Smooth muscle cell (in vitro differentiated cells): ENCODE measurements at regions not wholly inside any gene's neighbourhood (a gene's known extent, or its start where the extent isn't known, plus 50 kb on each side); places are given as distances from the start of the nearest gene placed in this dataset.
A peak's percentile ranks its signal among the peaks of the same experiment; 100 is the strongest.

Experiments
- DNase-seq: peaks from one replicate; lab custom pipeline; 2025; ENCODE audit not compliant: unreplicated experiment; lab: John Stamatoyannopoulos, UW
- H2AFZ ChIP-seq: fragments of 200-600 bp; sonication (generic); 2 replicates; pipeline ENCODE4 v1.6.0; 2016; ENCODE audit warnings: antibody characterized with exemption, low read depth, mild to moderate bottlenecking
- H3F3A ChIP-seq: fragments of 200-600 bp; sonication (generic); 2 replicates; pipeline ENCODE4 v1.6.0; 2017; ENCODE audit warnings: antibody characterized with exemption, low read depth
- H3K27ac ChIP-seq: fragments of 200-600 bp; sonication (generic); 2 replicates; pipeline ENCODE4 v1.5.1; 2016; ENCODE audit warnings: low read depth, mild to moderate bottlenecking
- H3K27me3 ChIP-seq: fragments of 200-600 bp; sonication (generic); 2 replicates; pipeline ENCODE4 v1.6.1; 2016; ENCODE audit warnings: low read depth, mild to moderate bottlenecking
- H3K36me3 ChIP-seq: fragments of 200-600 bp; sonication (generic); 2 replicates; pipeline ENCODE4 v1.5.1; 2016; ENCODE audit warnings: low read depth
- H3K4me1 ChIP-seq: fragments of 200-600 bp; sonication (generic); 2 replicates; pipeline ENCODE4 v1.5.1; 2016; ENCODE audit warnings: low read depth
- H3K4me2 ChIP-seq: fragments of 200-600 bp; sonication (generic); 2 replicates; pipeline ENCODE4 v1.6.0; 2016; ENCODE audit warnings: mild to moderate bottlenecking
- H3K4me3 ChIP-seq: fragments of 200-600 bp; sonication (generic); 2 replicates; pipeline ENCODE4 v1.5.1; 2016; ENCODE audit warnings: mild to moderate bottlenecking
- H3K79me2 ChIP-seq: fragments of 200-600 bp; sonication (generic); 2 replicates; pipeline ENCODE4 v1.6.0; 2016; ENCODE audit warnings: low read depth, mild to moderate bottlenecking
- H3K9ac ChIP-seq: fragments of 200-600 bp; sonication (generic); 2 replicates; pipeline ENCODE4 v1.6.0; 2016; ENCODE audit warnings: low read depth
- H3K9me3 ChIP-seq: fragments of 200-600 bp; sonication (generic); replicated peaks from 2 replicates; pipeline ENCODE4 v1.5.1; 2016; ENCODE audit warnings: low read depth
- H4K20me1 ChIP-seq: fragments of 200-600 bp; sonication (generic); 2 replicates; pipeline ENCODE4 v1.6.0; 2016; ENCODE audit warnings: low read depth
- CTCF ChIP-seq: fragments of 200-600 bp; sonication (generic); IDR thresholded peaks from 2 replicates; pipeline ENCODE4 v1.5.1; 2017; ENCODE audit warnings: borderline replicate concordance, mild to moderate bottlenecking, antibody characterized with exemption; ENCODE audit not compliant: insufficient read depth, poor library complexity, severe bottlenecking
- WGBS: methylation state at CpG from one replicate; pipeline ENCODE4 v1.1.7; 2016; ENCODE audit warnings: low lambda C conversion rate; 5-methylcytosine and 5-hydroxymethylcytosine counted together

GRCh38 chr21:21713651-21714180, 715.5 kb downstream of the NCAM2 start:
- no peak overlapping the region for H3K4me3 ChIP-seq
- no peaks in the 10 kb centered on the region for H3K36me3 ChIP-seq
- H3F3A ChIP-seq: peaks cover 6% of the 10 kb centered on the region
- H3K9ac ChIP-seq: peak overlapping the region; percentile 13
- no peaks in the 10 kb centered on the region for H3K9me3 ChIP-seq
- no peaks in the 10 kb centered on the region for H3K79me2 ChIP-seq
- H2AFZ ChIP-seq: no peak overlapping the region
- peak overlapping the region; percentile 95 for H3K27ac ChIP-seq
- no peak for TF ChIP-seq CTCF
- no peaks in the 10 kb centered on the region for H3K27me3 ChIP-seq
- peaks cover 6% of the 10 kb centered on the region for H3K4me1 ChIP-seq
- DNase-seq: no peak
- no peaks in the 10 kb centered on the region for H4K20me1 ChIP-seq
- WGBS: 81% methylated on average over 3 of the region's 3 CpGs
- H3K4me2 ChIP-seq: peak overlapping the region; percentile 52

GRCh38 chr21:21714426-21714825, 716.2 kb downstream of the NCAM2 start:
- no peak overlapping the region for H3K4me3 ChIP-seq
- H3K4me2 ChIP-seq: peak overlapping the region; percentile 70
- H3K9ac ChIP-seq: peak overlapping the region; percentile 78
- TF ChIP-seq CTCF: no peak
- WGBS: 59% methylated on average over 2 of the region's 2 CpGs
- no peaks in the 10 kb centered on the region for H3K79me2 ChIP-seq
- peaks cover 6% of the 10 kb centered on the region for H3F3A ChIP-seq
- no peaks in the 10 kb centered on the region for H3K9me3 ChIP-seq
- H4K20me1 ChIP-seq: no peaks in the 10 kb centered on the region
- peaks cover 6% of the 10 kb centered on the region for H3K4me1 ChIP-seq
- peak overlapping the region; percentile 95 for H3K27ac ChIP-seq
- DNase-seq: no peak
- no peaks in the 10 kb centered on the region for H3K27me3 ChIP-seq
- H2AFZ ChIP-seq: no peak overlapping the region
- no peaks in the 10 kb centered on the region for H3K36me3 ChIP-seq

- H3F3A ChIP-seq: peaks cover 6% of the 10 kb centered on the region
- H3K9me3 ChIP-seq: no peaks in the 10 kb centered on the region
- no peak overlapping the region for H2AFZ ChIP-seq
- no peaks in the 10 kb centered on the region for H4K20me1 ChIP-seq
- no peak for TF ChIP-seq CTCF
- no peak overlapping the region for H3K4me3 ChIP-seq
- H3K4me2 ChIP-seq: peak overlapping the region; percentile 70
- peaks cover 6% of the 10 kb centered on the region for H3K4me1 ChIP-seq
- 42% methylated on average over 7 of the region's 7 CpGs for WGBS
- H3K9ac ChIP-seq: peak overlapping the region; percentile 78
- H3K27ac ChIP-seq: peak overlapping the region; percentile 95
- no peak for DNase-seq
- no peaks in the 10 kb centered on the region for H3K36me3 ChIP-seq
- H3K79me2 ChIP-seq: no peaks in the 10 kb centered on the region
- H3K27me3 ChIP-seq: no peaks in the 10 kb centered on the region
Measured at GRCh38 chr21:21715266-21715969, 717.2 kb downstream of the NCAM2 start.

- no peak overlapping the region for H3K4me3 ChIP-seq
- H3K4me2 ChIP-seq: no peak overlapping the region
- H3K27ac ChIP-seq: no peak overlapping the region
- no peak for DNase-seq
- H4K20me1 ChIP-seq: no peaks in the 10 kb centered on the region
- H3K36me3 ChIP-seq: no peaks in the 10 kb centered on the region
- H2AFZ ChIP-seq: no peak overlapping the region
- no peaks in the 10 kb centered on the region for H3K9me3 ChIP-seq
- no peak overlapping the region for H3K9ac ChIP-seq
- 90% methylated on average over 2 of the region's 2 CpGs for WGBS
- no peaks in the 10 kb centered on the region for H3K27me3 ChIP-seq
- no peaks in the 10 kb centered on the region for H3K4me1 ChIP-seq
- no peaks in the 10 kb centered on the region for H3K79me2 ChIP-seq
- no peaks in the 10 kb centered on the region for H3F3A ChIP-seq
- no peak for TF ChIP-seq CTCF
Measured at GRCh38 chr21:21722731-21723130, 724.5 kb downstream of the NCAM2 start.
